ENCODE measurements at regions not wholly inside any gene's neighbourhood (a gene's known extent, or its start where the extent isn't known, plus 50 kb on each side); places are given as distances from the start of the nearest gene placed in this dataset.

GRCh38 chr9:135230817-135231520 is 143.5 kb downstream of the OLFM1 start:
- no peak overlapping the region for H3K27ac ChIP-seq
- no peaks in the 10 kb centered on the region for H3K36me3 ChIP-seq
- WGBS, 2 donors (ENCODE audit: low coverage in 1 of 2), result 36 to 51% methylated on average over 3 to 5 of the region's 10 CpGs
- ATAC-seq, result no peak
- no peaks in the 10 kb centered on the region for H3K4me1 ChIP-seq
- no peak overlapping the region for H3K4me3 ChIP-seq
- TF ChIP-seq CTCF (IDR thresholded peaks at IDR 0.05), result no peak
- TF ChIP-seq POLR2A (IDR thresholded peaks at IDR 0.05), result no peak
- no peak for TF ChIP-seq EP300 (IDR thresholded peaks at IDR 0.05)
- no peak for TF ChIP-seq POLR2AphosphoS5 (IDR thresholded peaks at IDR 0.05)
- peaks cover 60% of the 10 kb centered on the region for H3K27me3 ChIP-seq
- peaks cover 0 to 13% (median 0%) of the 10 kb centered on the region in 3 donors for H3K9me3 ChIP-seq

GRCh38 chr9:135239100-135239768 is 151.8 kb downstream of the OLFM1 start:
- no peak for ATAC-seq
- peaks cover 0 to 5% (median 0%) of the 10 kb centered on the region in 3 donors for H3K9me3 ChIP-seq
- H3K4me1 ChIP-seq, result no peaks in the 10 kb centered on the region
- no peak overlapping the region for H3K27ac ChIP-seq
- TF ChIP-seq EP300 (IDR thresholded peaks at IDR 0.05), result no peak
- no peak for TF ChIP-seq POLR2A (IDR thresholded peaks at IDR 0.05)
- TF ChIP-seq POLR2AphosphoS5 (IDR thresholded peaks at IDR 0.05), result no peak
- TF ChIP-seq CTCF (IDR thresholded peaks at IDR 0.05), result no peak
- H3K4me3 ChIP-seq, result no peak overlapping the region
- peaks cover 40% of the 10 kb centered on the region for H3K27me3 ChIP-seq
- no peaks in the 10 kb centered on the region for H3K36me3 ChIP-seq
- WGBS, 2 donors (ENCODE audit: low coverage in 1 of 2), result 90 to 93% methylated on average over 5 to 7 of the region's 20 CpGs

- no peak overlapping the region for H3K27ac ChIP-seq
- H3K9me3 ChIP-seq, result no peaks in the 10 kb centered on the region
- WGBS, 2 donors (ENCODE audit: low coverage in 1 of 2), result 85 to 87% methylated on average over 5 to 6 of the region's 6 CpGs
These were observed 152.3 kb downstream of the OLFM1 start for GRCh38 chr9:135239769-135240141.

GRCh38 chr9:135240222-135240621 is 152.8 kb downstream of the OLFM1 start:
- Histone ChIP-seq H3K36me3 (no peaks in the 10 kb centered on the region), H3K9me3 (no peaks in the 10 kb centered on the region), H3K4me3 (no peak overlapping the region), H3K4me1 (no peaks in the 10 kb centered on the region), H3K27ac (no peak overlapping the region), H3K27me3 (peaks cover 44% of the 10 kb centered on the region)
- WGBS, 2 donors (ENCODE audit: low coverage in 1 of 2), result 83% methylated on average over 2 of the region's 6 CpGs; no CpG with 5 or more reads in 1 of the 2 donors
- ATAC-seq, result no peak
- TF ChIP-seq EP300 (IDR thresholded peaks at IDR 0.05), result no peak
- no peak for TF ChIP-seq CTCF (IDR thresholded peaks at IDR 0.05)
- no peak for TF ChIP-seq POLR2AphosphoS5 (IDR thresholded peaks at IDR 0.05)
- TF ChIP-seq POLR2A (IDR thresholded peaks at IDR 0.05), result no peak

More at GRCh38 chr9:135239769-135240141, 152.3 kb downstream of the OLFM1 start:
- Histone ChIP-seq H3K4me1 (no peaks in the 10 kb centered on the region), H3K4me3 (no peak overlapping the region), H3K36me3 (no peaks in the 10 kb centered on the region), H3K27me3 (peaks cover 40% of the 10 kb centered on the region)
- TF ChIP-seq CTCF (IDR thresholded peaks at IDR 0.05) (no peak), POLR2A (IDR thresholded peaks at IDR 0.05) (no peak), POLR2AphosphoS5 (IDR thresholded peaks at IDR 0.05) (no peak), EP300 (IDR thresholded peaks at IDR 0.05) (no peak)
- no peak for ATAC-seq
